ENCODE measurements at regions not wholly inside any gene's neighbourhood (a gene's known extent, or its start where the extent isn't known, plus 50 kb on each side); places are given as distances from the start of the nearest gene placed in this dataset.

DNA sequence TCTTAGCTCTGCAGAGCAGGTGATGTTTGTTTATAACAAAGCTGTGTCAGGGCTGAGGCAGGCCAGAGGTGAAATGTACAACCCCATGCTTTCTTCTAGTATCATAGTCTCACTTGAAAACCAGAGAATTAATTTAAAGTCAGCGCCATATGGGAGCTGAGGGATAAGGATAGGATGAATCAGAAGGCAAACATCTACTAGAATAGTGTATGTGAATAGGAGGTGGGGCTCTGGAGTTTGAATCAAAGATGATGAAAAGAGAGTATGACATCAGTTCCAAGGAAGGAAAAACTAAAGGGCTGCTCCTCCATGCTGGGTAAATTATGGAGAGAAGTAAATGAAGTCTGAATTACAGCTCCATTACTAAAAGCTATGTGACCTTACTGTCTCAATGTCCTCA lies 441.5 kb downstream of the RASEF start:
- no peak for TF ChIP-seq KLF10 (tag by site-specific recombination; IDR thresholded peaks at IDR 0.05)
- TF ChIP-seq, protein P1, sequence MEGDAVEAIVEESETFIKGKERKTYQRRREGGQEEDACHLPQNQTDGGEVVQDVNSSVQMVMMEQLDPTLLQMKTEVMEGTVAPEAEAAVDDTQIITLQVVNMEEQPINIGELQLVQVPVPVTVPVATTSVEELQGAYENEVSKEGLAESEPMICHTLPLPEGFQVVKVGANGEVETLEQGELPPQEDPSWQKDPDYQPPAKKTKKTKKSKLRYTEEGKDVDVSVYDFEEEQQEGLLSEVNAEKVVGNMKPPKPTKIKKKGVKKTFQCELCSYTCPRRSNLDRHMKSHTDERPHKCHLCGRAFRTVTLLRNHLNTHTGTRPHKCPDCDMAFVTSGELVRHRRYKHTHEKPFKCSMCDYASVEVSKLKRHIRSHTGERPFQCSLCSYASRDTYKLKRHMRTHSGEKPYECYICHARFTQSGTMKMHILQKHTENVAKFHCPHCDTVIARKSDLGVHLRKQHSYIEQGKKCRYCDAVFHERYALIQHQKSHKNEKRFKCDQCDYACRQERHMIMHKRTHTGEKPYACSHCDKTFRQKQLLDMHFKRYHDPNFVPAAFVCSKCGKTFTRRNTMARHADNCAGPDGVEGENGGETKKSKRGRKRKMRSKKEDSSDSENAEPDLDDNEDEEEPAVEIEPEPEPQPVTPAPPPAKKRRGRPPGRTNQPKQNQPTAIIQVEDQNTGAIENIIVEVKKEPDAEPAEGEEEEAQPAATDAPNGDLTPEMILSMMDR (tag by site-specific recombination; IDR thresholded peaks at IDR 0.05): no peak
- TF ChIP-seq ZEB2 (tag by site-specific recombination; IDR thresholded peaks at IDR 0.05): no peak
- TF ChIP-seq ZNF221 (tag by site-specific recombination; IDR thresholded peaks at IDR 0.05; ENCODE audit: borderline replicate concordance): no peak
- no peak for TF ChIP-seq EGR2 (tag by site-specific recombination; IDR thresholded peaks at IDR 0.05; ENCODE audit: low read depth)
- no peak for TF ChIP-seq ZNF138 (tag by site-specific recombination; IDR thresholded peaks at IDR 0.05; ENCODE audit: borderline replicate concordance)
- no peak for TF ChIP-seq ZNF24 (tag by site-specific recombination; IDR thresholded peaks at IDR 0.05)
- no peak for TF ChIP-seq ZNF114 (tag by site-specific recombination; IDR thresholded peaks at IDR 0.05)
- TF ChIP-seq ZNF530 (tag by site-specific recombination; IDR thresholded peaks at IDR 0.05; ENCODE audit: low read depth): no peak
- TF ChIP-seq ZNF510 (tag by site-specific recombination; IDR thresholded peaks at IDR 0.05; ENCODE audit: insufficient replicate concordance): no peak
- TF ChIP-seq ZNF707 (tag by site-specific recombination; IDR thresholded peaks at IDR 0.05): no peak
- TF ChIP-seq ZXDB (tag by site-specific recombination; IDR thresholded peaks at IDR 0.05): no peak
- no peak for TF ChIP-seq ZNF274 (IDR thresholded peaks at IDR 0.05; ENCODE audit: low read length)
- no peak for TF ChIP-seq ZNF274 (tag by site-specific recombination; IDR thresholded peaks at IDR 0.05; ENCODE audit: borderline replicate concordance)
